ENCODE measurements at regions not wholly inside any gene's neighbourhood (a gene's known extent, or its start where the extent isn't known, plus 50 kb on each side); places are given as distances from the start of the nearest gene placed in this dataset.
"Not testable (repeated sequence)": the region's sequence is repeated elsewhere in the genome, so short reads cannot be mapped to it uniquely, and the experiment has no call there.

- not testable (repeated sequence) for H3K9me3 ChIP-seq; H3K4me1 ChIP-seq; H3K4me3 ChIP-seq; H3K27me3 ChIP-seq; H3K36me3 ChIP-seq; DNase-seq; ATAC-seq (ENCODE audit: low FRiP score in 2 of 2); H3K27ac ChIP-seq
- WGBS, 2 donors: 40% methylated on average over 1 of the region's 7 CpGs; no CpG with 5 or more reads in 1 of the 2 donors
Measured at GRCh38 chr1:146556405-146556804, 327.6 kb upstream of the NOTCH2NLA start.

- ATAC-seq (ENCODE audit: low FRiP score in 2 of 2); DNase-seq; H3K27me3 ChIP-seq; H3K36me3 ChIP-seq; H3K4me3 ChIP-seq; H3K9me3 ChIP-seq; H3K27ac ChIP-seq; H3K4me1 ChIP-seq: not testable (repeated sequence)
- 51 to 57% methylated on average over 1 to 3 of the region's 3 CpGs for WGBS, 2 donors
Measured at GRCh38 chr1:146552414-146552813, 323.6 kb upstream of the NOTCH2NLA start.

GRCh38 chr1:146548684-146549083 is 319.9 kb upstream of the NOTCH2NLA start:
- not testable (repeated sequence) for H3K27me3 ChIP-seq; DNase-seq; H3K27ac ChIP-seq; H3K4me1 ChIP-seq; H3K4me3 ChIP-seq; H3K36me3 ChIP-seq; ATAC-seq (ENCODE audit: low FRiP score in 2 of 2); H3K9me3 ChIP-seq
- 68 to 69% methylated on average over 2 of the region's 9 CpGs for WGBS, 2 donors

GRCh38 chr1:146546189-146546588 is 317.4 kb upstream of the NOTCH2NLA start:
- not testable (repeated sequence) for H3K4me1 ChIP-seq; H3K27ac ChIP-seq; H3K4me3 ChIP-seq; H3K9me3 ChIP-seq; H3K36me3 ChIP-seq; H3K27me3 ChIP-seq; DNase-seq; ATAC-seq (ENCODE audit: low FRiP score in 2 of 2)
- 100% methylated on average over 1 of the region's 1 CpG; no CpG with 5 or more reads in 1 of the 2 donors for WGBS, 2 donors

GRCh38 chr1:146537775-146538373 is 309.1 kb upstream of the NOTCH2NLA start:
- H3K27ac ChIP-seq, DNase-seq, H3K36me3 ChIP-seq, H3K4me3 ChIP-seq, H3K27me3 ChIP-seq, H3K4me1 ChIP-seq, H3K9me3 ChIP-seq: not testable (repeated sequence)
- 79 to 100% methylated on average over 1 of the region's 2 CpGs for WGBS, 2 donors
- peak in 1 of 2 donors; percentile 61 for ATAC-seq (ENCODE audit: low FRiP score in 2 of 2)

- H3K9me3 ChIP-seq; ATAC-seq (ENCODE audit: low FRiP score in 2 of 2); H3K4me3 ChIP-seq; DNase-seq; H3K4me1 ChIP-seq; H3K27ac ChIP-seq; H3K36me3 ChIP-seq; H3K27me3 ChIP-seq: not testable (repeated sequence)
- WGBS, 2 donors: no CpG with 5 or more reads among the region's 1 CpG
Measured at GRCh38 chr1:146536028-146536427, 307.2 kb upstream of the NOTCH2NLA start.

- not testable (repeated sequence) for H3K27ac ChIP-seq, H3K27me3 ChIP-seq, H3K4me3 ChIP-seq, DNase-seq, H3K9me3 ChIP-seq, H3K36me3 ChIP-seq, H3K4me1 ChIP-seq
- no CpG with 5 or more reads among the region's 3 CpGs for WGBS, 2 donors
- ATAC-seq (ENCODE audit: low FRiP score in 2 of 2): peak in 1 of 2 donors; percentile 13
Measured at GRCh38 chr1:146535575-146535974, 306.8 kb upstream of the NOTCH2NLA start.

GRCh38 chr1:146530958-146531357 is 302.1 kb upstream of the NOTCH2NLA start:
- peak in 1 of 2 donors; percentile 38 for ATAC-seq (ENCODE audit: low FRiP score in 2 of 2)
- not testable (repeated sequence) for H3K36me3 ChIP-seq, H3K4me1 ChIP-seq, H3K4me3 ChIP-seq, DNase-seq, H3K9me3 ChIP-seq, H3K27ac ChIP-seq, H3K27me3 ChIP-seq
- no CpG with 5 or more reads among the region's 6 CpGs for WGBS, 2 donors

GRCh38 chr1:146522812-146523211 is 294.0 kb upstream of the NOTCH2NLA start:
- WGBS, 2 donors: no CpG with 5 or more reads among the region's 4 CpGs
- H3K27ac ChIP-seq; DNase-seq; H3K4me1 ChIP-seq; H3K36me3 ChIP-seq; H3K4me3 ChIP-seq; H3K9me3 ChIP-seq; H3K27me3 ChIP-seq; ATAC-seq (ENCODE audit: low FRiP score in 2 of 2): not testable (repeated sequence)

- not testable (repeated sequence) for H3K4me3 ChIP-seq, H3K27me3 ChIP-seq, DNase-seq, H3K27ac ChIP-seq, H3K36me3 ChIP-seq, H3K9me3 ChIP-seq, H3K4me1 ChIP-seq
- no CpG with 5 or more reads among the region's 6 CpGs for WGBS, 2 donors
- peak in 1 of 2 donors; percentile 51 for ATAC-seq (ENCODE audit: low FRiP score in 2 of 2)
Measured at GRCh38 chr1:146522345-146522744, 293.5 kb upstream of the NOTCH2NLA start.

- DNase-seq, H3K27me3 ChIP-seq, H3K27ac ChIP-seq, H3K9me3 ChIP-seq, H3K4me3 ChIP-seq, H3K4me1 ChIP-seq, H3K36me3 ChIP-seq: not testable (repeated sequence)
- WGBS, 2 donors: no CpG with 5 or more reads among the region's 2 CpGs
- peak in 1 of 2 donors; percentile 57 for ATAC-seq (ENCODE audit: low FRiP score in 2 of 2)
Measured at GRCh38 chr1:146521804-146522203, 293.0 kb upstream of the NOTCH2NLA start.

GRCh38 chr1:146513754-146514153 is 284.9 kb upstream of the NOTCH2NLA start:
- not testable (repeated sequence) for H3K36me3 ChIP-seq; H3K9me3 ChIP-seq; ATAC-seq (ENCODE audit: low FRiP score in 2 of 2); H3K27me3 ChIP-seq; H3K4me1 ChIP-seq; H3K4me3 ChIP-seq; H3K27ac ChIP-seq; DNase-seq
- WGBS, 2 donors: no CpG with 5 or more reads among the region's 4 CpGs

- not testable (repeated sequence) for H3K27me3 ChIP-seq; H3K9me3 ChIP-seq; ATAC-seq (ENCODE audit: low FRiP score in 2 of 2); H3K4me1 ChIP-seq; H3K27ac ChIP-seq; H3K36me3 ChIP-seq; DNase-seq; H3K4me3 ChIP-seq
- 100% methylated on average over 2 of the region's 7 CpGs; no CpG with 5 or more reads in 1 of the 2 donors for WGBS, 2 donors
Measured at GRCh38 chr1:146511047-146511777, 282.4 kb upstream of the NOTCH2NLA start.

Data from upper lobe of left lung (tissue), 6 donors.